KMS-11 (cell line): ENCODE measurements at regions not wholly inside any gene's neighbourhood (a gene's known extent, or its start where the extent isn't known, plus 50 kb on each side); places are given as distances from the start of the nearest gene placed in this dataset.

Experiments
- H2AFZ ChIP-seq: fragments of 200-600 bp; sonication (generic); 2 replicates; pipeline ENCODE4 v1.6.1; 2016; ENCODE audit warnings: antibody characterized with exemption, mixed run types, low read depth
- H3K27ac ChIP-seq: fragments of 200-600 bp; sonication (generic); 2 replicates; pipeline ENCODE4 v1.6.1; 2016; ENCODE audit warnings: mild to moderate bottlenecking, mixed run types
- H3K27me3 ChIP-seq: fragments of 200-600 bp; sonication (generic); 2 replicates; pipeline ENCODE4 v1.6.1; 2017; ENCODE audit warnings: mild to moderate bottlenecking, low read depth, mixed run types, moderate library complexity; ENCODE audit not compliant: insufficient read depth
- H3K36me3 ChIP-seq: fragments of 200-600 bp; sonication (generic); 2 replicates; pipeline ENCODE4 v1.6.1; 2017; ENCODE audit warnings: mild to moderate bottlenecking, mixed run types; ENCODE audit not compliant: insufficient read depth
- H3K4me1 ChIP-seq: fragments of 200-600 bp; sonication (generic); 2 replicates; pipeline ENCODE4 v1.6.1; 2016; ENCODE audit warnings: mild to moderate bottlenecking, low read depth, mixed run types; ENCODE audit not compliant: poor library complexity, severe bottlenecking
- H3K4me2 ChIP-seq: fragments of 200-600 bp; sonication (generic); 2 replicates; pipeline ENCODE4 v1.7.0; 2016; ENCODE audit warnings: mild to moderate bottlenecking, mixed run types
- H3K4me3 ChIP-seq: fragments of 200-600 bp; sonication (generic); IDR thresholded peaks from 2 replicates; pipeline ENCODE4 v1.6.1; 2017; ENCODE audit warnings: low read depth, low read length, mixed read lengths; ENCODE audit not compliant: insufficient read depth
- H3K79me2 ChIP-seq: fragments of 200-600 bp; sonication (generic); 2 replicates; pipeline ENCODE4 v1.6.1; 2016; ENCODE audit warnings: low read depth, mixed run types; ENCODE audit not compliant: insufficient read depth
- H3K9ac ChIP-seq: fragments of 200-600 bp; sonication (generic); 2 replicates; pipeline ENCODE4 v1.6.1; 2016; ENCODE audit warnings: mild to moderate bottlenecking, mixed run types
- H4K20me1 ChIP-seq: fragments of 200-600 bp; sonication (generic); 2 replicates; pipeline ENCODE4 v1.6.1; 2016; ENCODE audit warnings: mild to moderate bottlenecking, mixed run types; ENCODE audit not compliant: insufficient read depth
- CTCF ChIP-seq: fragments of 200-600 bp; sonication (generic); conservative IDR thresholded peaks from 2 replicates; pipeline ENCODE4 v1.6.1; 2017; ENCODE audit warnings: low read depth, mild to moderate bottlenecking, antibody characterized with exemption, low read length, moderate library complexity, mixed read lengths

GRCh38 chr14:97359341-97359740 lies 562.2 kb downstream of the VRK1 start:
- H4K20me1 ChIP-seq = no peaks in the 10 kb centered on the region
- H3K9ac ChIP-seq = no peak overlapping the region
- no peak overlapping the region for H3K4me3 ChIP-seq
- H3K4me2 ChIP-seq = no peak overlapping the region
- no peaks in the 10 kb centered on the region for H3K36me3 ChIP-seq
- no peak overlapping the region for H3K27ac ChIP-seq
- H3K27me3 ChIP-seq = no peaks in the 10 kb centered on the region
- H3K4me1 ChIP-seq = no peaks in the 10 kb centered on the region
- H2AFZ ChIP-seq = no peak overlapping the region
- H3K79me2 ChIP-seq = no peaks in the 10 kb centered on the region
- no peak for TF ChIP-seq CTCF

- Histone ChIP-seq H3K27me3 (no peaks in the 10 kb centered on the region), H3K79me2 (no peaks in the 10 kb centered on the region), H3K4me3 (no peak overlapping the region), H3K4me2 (no peak overlapping the region), H3K4me1 (no peaks in the 10 kb centered on the region), H2AFZ (no peak overlapping the region), H3K36me3 (no peaks in the 10 kb centered on the region), H3K27ac (no peak overlapping the region), H4K20me1 (no peaks in the 10 kb centered on the region), H3K9ac (no peak overlapping the region)
- no peak for TF ChIP-seq CTCF
These were observed 564.0 kb downstream of the VRK1 start for GRCh38 chr14:97361181-97361580.

GRCh38 chr14:97361958-97362357 lies 564.8 kb downstream of the VRK1 start:
- H3K79me2 ChIP-seq = no peaks in the 10 kb centered on the region
- H3K4me2 ChIP-seq = no peak overlapping the region
- H4K20me1 ChIP-seq = no peaks in the 10 kb centered on the region
- no peak overlapping the region for H3K9ac ChIP-seq
- H3K27ac ChIP-seq = no peak overlapping the region
- no peaks in the 10 kb centered on the region for H3K36me3 ChIP-seq
- no peak overlapping the region for H3K4me3 ChIP-seq
- H3K27me3 ChIP-seq = no peaks in the 10 kb centered on the region
- no peaks in the 10 kb centered on the region for H3K4me1 ChIP-seq
- no peak for TF ChIP-seq CTCF
- H2AFZ ChIP-seq = no peak overlapping the region

- Histone ChIP-seq H3K27me3 (no peaks in the 10 kb centered on the region), H3K9ac (no peak overlapping the region), H3K4me1 (no peaks in the 10 kb centered on the region), H3K36me3 (no peaks in the 10 kb centered on the region), H4K20me1 (no peaks in the 10 kb centered on the region), H3K27ac (no peak overlapping the region), H2AFZ (no peak overlapping the region), H3K4me3 (no peak overlapping the region), H3K4me2 (no peak overlapping the region), H3K79me2 (no peaks in the 10 kb centered on the region)
- TF ChIP-seq CTCF = no peak
These were observed 569.2 kb downstream of the VRK1 start for GRCh38 chr14:97366400-97366799.

- Histone ChIP-seq H3K4me2 (no peak overlapping the region), H3K27me3 (no peaks in the 10 kb centered on the region)
- no peak for TF ChIP-seq CTCF
These were observed 570.1 kb downstream of the VRK1 start for GRCh38 chr14:97367278-97367677.

More at GRCh38 chr14:97367278-97367677, 570.1 kb downstream of the VRK1 start:
- Histone ChIP-seq H3K4me1 (no peaks in the 10 kb centered on the region), H4K20me1 (no peaks in the 10 kb centered on the region), H3K27ac (no peak overlapping the region), H3K36me3 (no peaks in the 10 kb centered on the region), H2AFZ (no peak overlapping the region), H3K9ac (no peak overlapping the region), H3K79me2 (no peaks in the 10 kb centered on the region), H3K4me3 (no peak overlapping the region)
